ENCODE measurements at regions not wholly inside any gene's neighbourhood (a gene's known extent, or its start where the extent isn't known, plus 50 kb on each side); places are given as distances from the start of the nearest gene placed in this dataset.
"Not testable (repeated sequence)": the region's sequence is repeated elsewhere in the genome, so short reads cannot be mapped to it uniquely, and the experiment has no call there.

- no peak for DNase-seq (ENCODE audit: low read depth in 2 of 3, low spot score in 2 of 3)
Measured at GRCh38 chr6:20338156-20338555, 63.5 kb upstream of the E2F3 start.

- DNase-seq (ENCODE audit: low read depth in 2 of 3, low spot score in 2 of 3) = no peak
Measured at GRCh38 chr6:20340068-20340848, 61.4 kb upstream of the E2F3 start.

- DNase-seq (ENCODE audit: low read depth in 2 of 3, low spot score in 2 of 3) = no peak
Measured at GRCh38 chr6:20341096-20341495, 60.6 kb upstream of the E2F3 start.

- DNase-seq (ENCODE audit: low read depth in 2 of 3, low spot score in 2 of 3) = no peak
Measured at GRCh38 chr6:20341564-20341963, 60.1 kb upstream of the E2F3 start.

- not testable (repeated sequence) for DNase-seq (ENCODE audit: low read depth in 2 of 3, low spot score in 2 of 3)
Measured at GRCh38 chr6:20346948-20347347, 54.7 kb upstream of the E2F3 start.

- no peak for DNase-seq (ENCODE audit: low read depth in 2 of 3, low spot score in 2 of 3)
Measured at GRCh38 chr6:20348041-20348440, 53.6 kb upstream of the E2F3 start.

GRCh38 chr6:20349225-20349624 lies 52.5 kb upstream of the E2F3 start:
- DNase-seq (ENCODE audit: low read depth in 2 of 3, low spot score in 2 of 3) = no peak

- no peak for DNase-seq (ENCODE audit: low read depth in 2 of 3, low spot score in 2 of 3)
Measured at GRCh38 chr6:20350215-20350614, 51.5 kb upstream of the E2F3 start.

GRCh38 chr6:20351534-20351933 lies 50.1 kb upstream of the E2F3 start:
- no peak for DNase-seq (ENCODE audit: low read depth in 2 of 3, low spot score in 2 of 3)
